GM19397 (cell line): ENCODE measurements at regions not wholly inside any gene's neighbourhood (a gene's known extent, or its start where the extent isn't known, plus 50 kb on each side); places are given as distances from the start of the nearest gene placed in this dataset.
A peak's percentile ranks its signal among the peaks of the same experiment; 100 is the strongest.

Experiments
- ATAC-seq: cut with Tn5 transposase; IDR thresholded peaks from one replicate; pipeline ENCODE4 v1.9.1; 2021; ENCODE audit warnings: mild to moderate bottlenecking, moderate library complexity; ENCODE audit not compliant: unreplicated experiment

DNA sequence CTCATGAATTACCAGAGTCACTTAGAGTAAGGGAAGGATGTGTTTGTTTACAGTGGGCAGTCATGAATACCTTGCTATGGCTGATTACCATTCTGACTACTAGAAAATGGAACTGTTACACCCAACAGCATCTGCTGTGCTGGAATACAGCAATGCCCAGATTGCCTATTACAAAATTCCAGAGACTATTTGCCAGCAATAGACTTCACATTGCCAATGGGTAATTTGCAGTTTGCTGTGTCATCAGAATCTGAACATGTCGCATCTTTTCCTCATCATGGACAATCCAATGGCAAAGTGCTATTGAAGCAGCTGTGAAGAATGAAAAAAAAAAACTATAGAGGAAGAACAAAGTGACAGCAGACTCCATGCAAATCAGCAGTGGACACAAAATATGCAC lies 356.6 kb downstream of the CXXC4 start:
- ATAC-seq, result no peak

GRCh38 chr4:104129243-104129642 lies 365.5 kb downstream of the CXXC4 start:
- ATAC-seq, result no peak

DNA sequence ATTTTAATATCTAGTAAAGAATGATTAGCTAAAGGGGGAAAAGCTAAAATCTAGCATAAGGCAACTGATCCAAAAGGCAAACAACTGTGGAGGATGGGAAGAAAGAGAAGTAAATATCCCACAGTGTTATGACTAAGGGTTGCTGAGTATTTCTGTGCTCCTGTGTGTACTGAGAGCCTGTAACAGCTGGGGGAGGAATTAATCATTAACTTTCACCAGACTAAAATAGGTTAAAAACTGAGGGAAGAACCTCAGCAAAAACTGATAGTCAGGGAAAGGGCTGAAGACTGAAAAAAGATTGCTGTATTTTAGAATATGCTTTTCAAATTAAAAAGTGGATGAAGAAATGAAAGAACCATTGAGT lies 365.9 kb downstream of the CXXC4 start:
- ATAC-seq, result no peak

DNA sequence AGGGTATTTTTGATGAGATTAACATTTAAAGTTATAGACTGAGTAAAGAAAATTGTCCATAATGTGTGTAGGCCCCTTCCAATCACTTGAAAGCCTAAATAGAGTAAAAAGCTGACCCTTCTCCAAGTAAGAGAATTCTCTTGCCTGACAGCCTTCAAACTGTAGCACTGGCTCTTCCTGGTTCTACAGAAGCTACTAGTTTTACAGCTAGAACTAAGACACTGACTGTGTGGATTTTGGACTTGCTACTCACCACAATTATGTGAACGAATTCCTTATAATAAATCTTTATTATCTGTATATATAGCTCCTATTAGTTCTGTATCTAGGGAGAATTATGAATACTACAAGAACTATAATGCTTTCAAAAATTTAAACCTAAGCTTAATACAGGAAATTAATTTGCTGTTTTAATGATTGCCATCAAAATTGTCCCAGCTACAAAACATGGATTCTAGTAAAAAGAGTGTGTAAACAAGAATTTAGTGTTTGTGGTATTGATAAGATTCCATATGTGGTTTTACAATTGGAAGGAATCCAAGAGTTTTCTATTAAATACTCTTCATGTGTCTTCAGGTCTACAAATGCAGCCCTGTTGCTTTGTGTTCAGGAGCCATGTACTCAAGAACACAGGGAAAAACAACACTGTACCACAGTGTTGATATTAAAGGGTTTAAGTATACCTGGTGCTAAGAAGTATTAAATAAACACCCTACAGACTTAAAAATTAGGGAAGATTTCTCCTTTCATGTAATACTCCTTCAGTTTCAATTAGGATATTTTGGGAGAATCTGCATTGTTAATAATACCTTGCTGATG lies 366.5 kb downstream of the CXXC4 start:
- no peak for ATAC-seq

DNA sequence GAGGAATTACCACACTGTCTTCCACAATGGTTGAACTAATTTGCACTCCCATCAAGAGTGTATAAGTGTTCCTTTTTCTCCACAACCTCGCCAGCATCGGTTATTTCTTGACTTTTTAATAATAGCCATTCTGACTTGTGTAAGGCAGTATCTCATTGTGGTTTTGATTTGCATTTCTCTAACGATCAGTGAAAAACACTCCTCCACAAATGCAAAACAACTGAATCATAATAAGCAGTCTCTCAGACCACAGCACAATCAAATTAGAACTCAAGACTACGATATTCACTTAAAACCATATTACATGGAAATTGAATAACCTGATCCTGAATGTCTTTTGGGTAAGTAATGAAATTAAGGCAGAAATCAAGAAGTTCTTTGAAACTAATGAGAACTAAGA lies 371.7 kb downstream of the CXXC4 start:
- ATAC-seq, result no peak

DNA sequence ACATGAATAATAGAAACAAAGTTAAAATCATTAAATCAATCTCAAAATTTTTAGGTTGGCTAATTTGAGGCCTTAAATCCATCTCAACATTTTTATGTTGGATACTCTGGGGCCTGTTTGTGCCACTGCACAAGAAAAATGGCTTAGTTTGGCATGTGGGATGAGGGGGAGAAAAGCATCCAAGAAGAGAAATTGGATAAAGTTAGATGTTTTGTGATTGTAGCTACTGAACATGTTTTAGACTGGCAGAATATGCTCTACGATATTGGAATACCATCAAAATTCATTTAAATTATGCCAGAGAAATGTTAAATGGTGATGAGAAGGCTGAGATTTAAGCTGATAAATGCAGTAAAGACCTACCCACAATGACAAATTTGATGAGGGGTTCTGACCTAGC lies 376.9 kb downstream of the CXXC4 start:
- no peak for ATAC-seq

- no peak for ATAC-seq
These were observed 380.8 kb downstream of the CXXC4 start for GRCh38 chr4:104113850-104114249.

- ATAC-seq, result no peak
These were observed 379.4 kb upstream of the TACR3 start for GRCh38 chr4:104099141-104099540.

- ATAC-seq, result no peak
These were observed 373.5 kb upstream of the TACR3 start for GRCh38 chr4:104093247-104093646.

DNA sequence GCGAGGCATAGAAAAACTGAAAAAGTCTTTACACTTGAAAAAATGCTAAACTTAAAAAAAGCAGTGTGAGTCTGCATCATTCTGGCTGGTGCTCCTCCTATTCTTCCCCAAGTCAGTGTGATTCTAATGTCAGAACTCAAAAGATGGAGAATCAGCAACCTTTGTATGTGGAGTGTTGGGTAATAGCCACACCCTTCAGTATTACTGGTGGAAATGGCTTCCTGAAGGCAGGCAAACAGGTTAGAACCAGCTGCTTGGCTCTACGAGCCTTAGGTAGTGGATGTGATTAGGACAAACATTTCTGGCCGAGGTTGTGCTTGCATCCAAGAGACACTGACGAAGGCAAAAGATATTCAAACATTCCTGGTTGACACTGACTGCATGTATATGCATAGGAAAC lies 353.4 kb upstream of the TACR3 start:
- ATAC-seq, result no peak

DNA sequence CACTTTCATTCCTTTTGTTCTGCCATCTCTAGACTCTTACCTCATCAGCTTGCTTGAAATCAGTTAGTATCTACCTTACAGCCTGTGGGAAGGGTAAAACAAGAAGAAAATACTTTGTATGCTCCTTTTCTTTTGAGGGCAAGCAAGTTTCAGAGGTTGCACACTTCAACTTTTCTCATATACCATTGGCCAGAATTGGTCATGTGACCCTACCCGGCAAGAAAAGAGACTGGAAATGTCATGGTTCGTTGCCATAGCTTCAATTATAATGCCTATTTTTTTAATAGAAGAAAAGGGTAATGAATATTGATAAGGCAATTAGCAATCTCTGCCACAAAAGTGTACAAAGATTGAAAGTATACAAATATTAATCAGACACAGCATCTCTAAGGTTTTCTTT lies 346.7 kb upstream of the TACR3 start:
- ATAC-seq, result no peak

- ATAC-seq, result peak; percentile 67
These were observed 345.1 kb upstream of the TACR3 start for GRCh38 chr4:104064646-104065577.

GRCh38 chr4:104063341-104063740 lies 343.6 kb upstream of the TACR3 start:
- ATAC-seq, result no peak

- ATAC-seq, result no peak
These were observed 324.6 kb upstream of the TACR3 start for GRCh38 chr4:104044369-104044768.

DNA sequence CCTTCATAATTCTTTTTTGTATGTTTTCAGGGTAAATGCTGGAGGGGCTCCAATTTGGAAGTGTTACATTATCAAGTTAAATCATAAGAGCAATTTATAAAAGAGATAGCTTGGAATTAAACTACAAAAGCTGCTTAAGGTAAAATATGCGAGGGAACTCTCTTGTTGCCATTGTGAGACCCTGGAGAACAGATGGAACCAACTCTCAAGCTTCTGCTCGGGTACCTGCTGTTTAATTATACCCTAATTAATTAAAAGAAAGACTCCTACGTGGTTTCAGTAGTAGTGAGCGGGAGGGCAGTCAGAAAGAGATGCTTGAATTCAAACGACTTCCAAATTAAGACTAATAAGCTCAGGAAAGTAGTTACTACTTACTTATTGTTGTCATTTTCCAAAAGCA lies 313.1 kb upstream of the TACR3 start:
- ATAC-seq, result no peak

DNA sequence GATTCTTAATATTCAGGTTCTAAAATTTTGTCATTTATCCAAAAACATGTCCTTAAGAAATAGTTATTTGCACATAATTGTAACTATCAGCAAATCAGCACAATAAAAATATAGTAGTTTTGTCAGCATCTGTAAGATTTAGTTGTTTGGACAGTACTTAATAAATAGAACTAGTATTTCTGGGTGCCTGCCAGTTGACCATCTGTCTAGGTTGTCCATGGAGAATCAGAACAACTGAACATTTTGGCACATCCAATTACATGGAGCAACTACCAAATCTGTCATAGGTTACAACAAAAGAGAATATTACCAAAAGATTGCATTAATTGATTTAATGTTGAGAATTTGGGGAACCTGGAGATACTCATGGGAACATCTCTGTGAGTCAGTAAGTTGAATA lies 305.5 kb upstream of the TACR3 start:
- no peak for ATAC-seq

- ATAC-seq, result no peak
These were observed 303.0 kb upstream of the TACR3 start for GRCh38 chr4:104022831-104023230.

DNA sequence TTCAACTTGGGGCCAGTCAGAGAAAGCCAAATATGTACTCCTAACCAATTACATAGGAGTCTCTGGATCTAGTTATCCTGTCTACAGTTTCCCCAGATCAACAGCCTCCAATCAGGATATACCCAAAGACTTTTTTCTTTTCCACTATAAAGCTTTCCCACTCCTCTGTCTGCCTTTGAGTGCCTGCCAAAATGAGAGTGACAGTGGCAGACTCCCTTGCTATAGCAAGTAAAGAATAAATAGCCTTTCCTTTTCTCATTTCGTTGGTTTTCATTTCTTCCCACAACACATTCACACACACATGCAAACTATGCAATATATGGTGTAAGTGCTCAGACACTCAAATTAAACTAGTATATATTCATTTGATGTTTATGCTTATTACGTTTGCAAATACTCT lies 302.4 kb upstream of the TACR3 start:
- no peak for ATAC-seq

- ATAC-seq, result no peak
These were observed 300.9 kb upstream of the TACR3 start for GRCh38 chr4:104020641-104021040.

- ATAC-seq, result no peak
These were observed 297.4 kb upstream of the TACR3 start for GRCh38 chr4:104017213-104017612.

GRCh38 chr4:104015680-104016079 lies 295.9 kb upstream of the TACR3 start:
- no peak for ATAC-seq

GRCh38 chr4:104010722-104011121 lies 290.9 kb upstream of the TACR3 start:
- ATAC-seq, result no peak
